ENCODE measurements at regions not wholly inside any gene's neighbourhood (a gene's known extent, or its start where the extent isn't known, plus 50 kb on each side); places are given as distances from the start of the nearest gene placed in this dataset.

GRCh38 chr18:28963481-28963880 lies 786.6 kb upstream of the CDH2 start:
- CTCF ChIA-PET (ENCODE audit: partially characterized antibody): interaction anchor here (0.5 to 1.1 kb wide), 4 partner anchors 11 to 801 kb away, joined by 3 read pairs; no protein-coding TSS in a partner anchor
- H2AK5ac ChIP-seq (ENCODE audit: low read depth, low read length): no peak overlapping the region
- no peak for DNase-seq (ENCODE audit: low read depth in 1 of 2, low spot score in 2 of 2)
- TF ChIP-seq TBP (IDR thresholded peaks at IDR 0.05; ENCODE audit: low read depth, low read length): no peak
- TF ChIP-seq CTBP2 (IDR thresholded peaks at IDR 0.05; ENCODE audit: borderline replicate concordance, insufficient read depth, insufficient read length, low read length): no peak
- no peak for TF ChIP-seq RFX5 (IDR thresholded peaks at IDR 0.05; ENCODE audit: borderline replicate concordance, low read depth, low read length)
- no peak for TF ChIP-seq BCL11A (IDR thresholded peaks at IDR 0.05; ENCODE audit: low read depth in 2 of 2, low read length in 2 of 2)
- no peak for TF ChIP-seq POU5F1 (IDR thresholded peaks at IDR 0.05; ENCODE audit: low read depth, low read length)
- no peak for TF ChIP-seq CBX8 (IDR thresholded peaks at IDR 0.05; ENCODE audit: borderline replicate concordance, low read depth, low read length)
- TF ChIP-seq, protein P1, sequence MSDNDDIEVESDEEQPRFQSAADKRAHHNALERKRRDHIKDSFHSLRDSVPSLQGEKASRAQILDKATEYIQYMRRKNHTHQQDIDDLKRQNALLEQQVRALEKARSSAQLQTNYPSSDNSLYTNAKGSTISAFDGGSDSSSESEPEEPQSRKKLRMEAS (IDR thresholded peaks at IDR 0.05): no peak
- TF ChIP-seq SP2 (IDR thresholded peaks at IDR 0.05; ENCODE audit: low read length): no peak
- no peak for TF ChIP-seq EZH2 (IDR thresholded peaks at IDR 0.05; ENCODE audit: low read depth, low read length, severe bottlenecking)
- TF ChIP-seq TEAD4 (IDR thresholded peaks at IDR 0.05; ENCODE audit: low read depth, low read length): no peak
- no peak for TF ChIP-seq KDM1A (IDR thresholded peaks at IDR 0.05; ENCODE audit: borderline replicate concordance, low read length)
- no peak for TF ChIP-seq JUND (IDR thresholded peaks at IDR 0.05; ENCODE audit: low read length)
- TF ChIP-seq MAFK (IDR thresholded peaks at IDR 0.05; ENCODE audit: low read depth, low read length): no peak
- no peak for TF ChIP-seq SIX5 (IDR thresholded peaks at IDR 0.05; ENCODE audit: low read depth, low read length)
- TF ChIP-seq, protein P2, sequence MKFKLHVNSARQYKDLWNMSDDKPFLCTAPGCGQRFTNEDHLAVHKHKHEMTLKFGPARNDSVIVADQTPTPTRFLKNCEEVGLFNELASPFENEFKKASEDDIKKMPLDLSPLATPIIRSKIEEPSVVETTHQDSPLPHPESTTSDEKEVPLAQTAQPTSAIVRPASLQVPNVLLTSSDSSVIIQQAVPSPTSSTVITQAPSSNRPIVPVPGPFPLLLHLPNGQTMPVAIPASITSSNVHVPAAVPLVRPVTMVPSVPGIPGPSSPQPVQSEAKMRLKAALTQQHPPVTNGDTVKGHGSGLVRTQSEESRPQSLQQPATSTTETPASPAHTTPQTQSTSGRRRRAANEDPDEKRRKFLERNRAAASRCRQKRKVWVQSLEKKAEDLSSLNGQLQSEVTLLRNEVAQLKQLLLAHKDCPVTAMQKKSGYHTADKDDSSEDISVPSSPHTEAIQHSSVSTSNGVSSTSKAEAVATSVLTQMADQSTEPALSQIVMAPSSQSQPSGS (IDR thresholded peaks at IDR 0.05; ENCODE audit: low read length): no peak

More at GRCh38 chr18:28963481-28963880, 786.6 kb upstream of the CDH2 start:
- H2BK5ac ChIP-seq (ENCODE audit: low read depth, low read length): no peak overlapping the region
- POLR2A ChIA-PET (ENCODE audit: partially characterized antibody): no interaction called here
- H2BK120ac ChIP-seq (replicated peaks; ENCODE audit: low read depth, low read length): no peak overlapping the region
- no peak overlapping the region for H3K27ac ChIP-seq (ENCODE audit: low read depth, low read length)
- H3K27me3 ChIP-seq (replicated peaks in 1 of 4; ENCODE audit: control insufficient read depth in 3 of 4, extremely low read depth in 1 of 4, insufficient read depth in 3 of 4, low read length in 3 of 4): no peaks in the 10 kb centered on the region
- 0 out of 7 replicates have a peak, but pooled peaks cover 0 to 2% (median 0%) of the 10 kb centered on the region in 4 experiments for H3K4me1 ChIP-seq (replicated peaks in 1 of 4; ENCODE audit: control insufficient read depth in 3 of 4, insufficient read depth in 4 of 4, low read length in 3 of 4)
- no peak overlapping the region for H3K9ac ChIP-seq (replicated peaks in 1 of 4; ENCODE audit: extremely low read depth in 1 of 4, low read depth in 3 of 4, low read length in 3 of 4)
- H3K79me1 ChIP-seq (ENCODE audit: low read depth, low read length): no peaks in the 10 kb centered on the region
- no peaks in the 10 kb centered on the region for H4K20me1 ChIP-seq (replicated peaks in 1 of 2; ENCODE audit: control insufficient read depth in 1 of 2, insufficient read depth in 2 of 2, low read length in 2 of 2)
- no peak overlapping the region for H4K5ac ChIP-seq (ENCODE audit: insufficient read length, low read depth, low read length)
- no peak overlapping the region for H4K8ac ChIP-seq (ENCODE audit: extremely low read depth, insufficient read depth, low read length)
- H3K18ac ChIP-seq (ENCODE audit: extremely low read depth, low read length): no peak overlapping the region
- H2AFZ ChIP-seq (ENCODE audit: low read length): no peak overlapping the region
- H3K4me2 ChIP-seq (ENCODE audit: insufficient read depth in 1 of 2, low read depth in 2 of 2, low read length in 2 of 2): no peak overlapping the region
- no peak overlapping the region for H2BK12ac ChIP-seq (ENCODE audit: low read depth, low read length)
- no peak overlapping the region for H3K23ac ChIP-seq (ENCODE audit: insufficient read length)
- no peak overlapping the region for H2BK15ac ChIP-seq (ENCODE audit: low read length)
- H3K9me3 ChIP-seq (ENCODE audit: insufficient read depth in 2 of 2, low read depth in 1 of 2, low read length in 1 of 2): no peaks in the 10 kb centered on the region
- H3K36me3 ChIP-seq (ENCODE audit: control insufficient read depth in 2 of 4, insufficient read depth in 4 of 4, low read length in 3 of 4): no peaks in the 10 kb centered on the region
- H3K56ac ChIP-seq (replicated peaks; ENCODE audit: insufficient read length, low read depth, low read length): no peak overlapping the region
- H3K23me2 ChIP-seq (ENCODE audit: low read depth, low read length): no peaks in the 10 kb centered on the region
- H3K4me3 ChIP-seq (ENCODE audit: extremely low read depth in 1 of 4, insufficient read depth in 2 of 4, low read depth in 3 of 4, low read length in 4 of 4): no peak overlapping the region
- H2BK20ac ChIP-seq (ENCODE audit: low read length): no peak overlapping the region
- no peak for FAIRE-seq
- H3K79me2 ChIP-seq (ENCODE audit: control insufficient read depth in 1 of 2, insufficient read depth in 2 of 2, low read length in 2 of 2): no peaks in the 10 kb centered on the region
- no peak overlapping the region for H4K91ac ChIP-seq (replicated peaks; ENCODE audit: insufficient read length, low read length)
- no peak overlapping the region for H3K14ac ChIP-seq (ENCODE audit: insufficient read length)
- no peak overlapping the region for H3K4ac ChIP-seq (replicated peaks; ENCODE audit: insufficient read length, low read depth, low read length)
